ENCODE measurements at regions not wholly inside any gene's neighbourhood (a gene's known extent, or its start where the extent isn't known, plus 50 kb on each side); places are given as distances from the start of the nearest gene placed in this dataset.

GRCh38 chr5:116686438-116686837 lies 111.8 kb upstream of the SEMA6A start:
- H3K4me2 ChIP-seq (ENCODE audit: low read length) = no peak overlapping the region
- H4K20me1 ChIP-seq (ENCODE audit: insufficient read depth, low read length) = no peaks in the 10 kb centered on the region
- no peak overlapping the region for H3K27ac ChIP-seq (ENCODE audit: low read depth, low read length, poor library complexity, severe bottlenecking)
- H3K4me3 ChIP-seq (ENCODE audit: low read depth, low read length, poor library complexity, severe bottlenecking) = no peak overlapping the region
- H3K9me2 ChIP-seq (ENCODE audit: insufficient read depth, low read length) = no peaks in the 10 kb centered on the region
- BruUV-seq (replicated peaks) = no TSS peak
- TF ChIP-seq EZH2phosphoT487 (IDR thresholded peaks at IDR 0.05; ENCODE audit: borderline replicate concordance, low read depth, low read length) (no peak), CTCF (conservative IDR thresholded peaks at IDR 0.05; ENCODE audit: low read length) (no peak)
- DNase-seq (ENCODE audit: low spot score) = no peak
- H3K9me3 ChIP-seq (ENCODE audit: low read length) = no peaks in the 10 kb centered on the region
- H3K36me3 ChIP-seq (ENCODE audit: insufficient read depth, low read length) = no peaks in the 10 kb centered on the region
- CTCF ChIA-PET (ENCODE audit: unreplicated experiment) = no interaction called here
- no peaks in the 10 kb centered on the region for H3K79me2 ChIP-seq (ENCODE audit: insufficient read depth, low read depth, low read length)
- intact Hi-C loops (cut with micrococcal nuclease; ENCODE audit: unreplicated experiment) = loop anchor here (2.0 kb wide), 1 partner anchor 44 kb away; no protein-coding TSS in a partner anchor
- H2AFZ ChIP-seq (ENCODE audit: low read length) = no peak overlapping the region
- H3K4me1 ChIP-seq (ENCODE audit: insufficient read depth, low read length, poor library complexity, severe bottlenecking) = no peaks in the 10 kb centered on the region
- POLR2A ChIA-PET = interaction anchor here (0.5 kb wide), 1 partner anchor 32 kb away, joined by 3 read pairs; no protein-coding TSS in a partner anchor

GRCh38 chr5:116685931-116686330 lies 111.3 kb upstream of the SEMA6A start:
- H3K4me2 ChIP-seq (ENCODE audit: low read length) = no peak overlapping the region
- CTCF ChIA-PET (ENCODE audit: unreplicated experiment) = no interaction called here
- BruUV-seq (replicated peaks) = no TSS peak
- H3K4me1 ChIP-seq (ENCODE audit: insufficient read depth, low read length, poor library complexity, severe bottlenecking) = no peaks in the 10 kb centered on the region
- H3K79me2 ChIP-seq (ENCODE audit: insufficient read depth, low read depth, low read length) = no peaks in the 10 kb centered on the region
- no peak for TF ChIP-seq CTCF (conservative IDR thresholded peaks at IDR 0.05; ENCODE audit: low read length)
- no peak for TF ChIP-seq EZH2phosphoT487 (IDR thresholded peaks at IDR 0.05; ENCODE audit: borderline replicate concordance, low read depth, low read length)
- intact Hi-C loops (cut with micrococcal nuclease; ENCODE audit: unreplicated experiment) = loop anchor here (2.0 kb wide), 1 partner anchor 45 kb away; no protein-coding TSS in a partner anchor
- H3K4me3 ChIP-seq (ENCODE audit: low read depth, low read length, poor library complexity, severe bottlenecking) = no peak overlapping the region
- no peaks in the 10 kb centered on the region for H3K36me3 ChIP-seq (ENCODE audit: insufficient read depth, low read length)
- no peak overlapping the region for H3K27ac ChIP-seq (ENCODE audit: low read depth, low read length, poor library complexity, severe bottlenecking)
- no peak for DNase-seq (ENCODE audit: low spot score)
- no peaks in the 10 kb centered on the region for H3K9me3 ChIP-seq (ENCODE audit: low read length)
- no peak overlapping the region for H2AFZ ChIP-seq (ENCODE audit: low read length)
- H4K20me1 ChIP-seq (ENCODE audit: insufficient read depth, low read length) = no peaks in the 10 kb centered on the region
- H3K9me2 ChIP-seq (ENCODE audit: insufficient read depth, low read length) = no peaks in the 10 kb centered on the region
- POLR2A ChIA-PET = interaction anchor here (0.7 kb wide), 1 partner anchor 845 kb away, joined by 5 read pairs; no protein-coding TSS in a partner anchor

GRCh38 chr5:116685069-116685468 lies 110.4 kb upstream of the SEMA6A start:
- no TSS peak for BruUV-seq (replicated peaks)
- H4K20me1 ChIP-seq (ENCODE audit: insufficient read depth, low read length) = no peaks in the 10 kb centered on the region
- no peaks in the 10 kb centered on the region for H3K79me2 ChIP-seq (ENCODE audit: insufficient read depth, low read depth, low read length)
- TF ChIP-seq CTCF (conservative IDR thresholded peaks at IDR 0.05; ENCODE audit: low read length) = no peak
- TF ChIP-seq EZH2phosphoT487 (IDR thresholded peaks at IDR 0.05; ENCODE audit: borderline replicate concordance, low read depth, low read length) = no peak
- H2AFZ ChIP-seq (ENCODE audit: low read length) = no peak overlapping the region
- H3K27ac ChIP-seq (ENCODE audit: low read depth, low read length, poor library complexity, severe bottlenecking) = no peak overlapping the region
- no peak overlapping the region for H3K4me3 ChIP-seq (ENCODE audit: low read depth, low read length, poor library complexity, severe bottlenecking)
- intact Hi-C loops (cut with micrococcal nuclease; ENCODE audit: unreplicated experiment) = no loop called here
- no peaks in the 10 kb centered on the region for H3K9me2 ChIP-seq (ENCODE audit: insufficient read depth, low read length)
- no peaks in the 10 kb centered on the region for H3K9me3 ChIP-seq (ENCODE audit: low read length)
- ChIA-PET CTCF (ENCODE audit: unreplicated experiment) (no interaction called here), POLR2A (no interaction called here)
- H3K4me2 ChIP-seq (ENCODE audit: low read length) = no peak overlapping the region
- no peak for DNase-seq (ENCODE audit: low spot score)
- H3K4me1 ChIP-seq (ENCODE audit: insufficient read depth, low read length, poor library complexity, severe bottlenecking) = no peaks in the 10 kb centered on the region
- H3K36me3 ChIP-seq (ENCODE audit: insufficient read depth, low read length) = no peaks in the 10 kb centered on the region
